Skeletal muscle tissue (tissue), 3 donors: ENCODE measurements at regions not wholly inside any gene's neighbourhood (a gene's known extent, or its start where the extent isn't known, plus 50 kb on each side); places are given as distances from the start of the nearest gene placed in this dataset.

Experiments used
- H3K27ac ChIP-seq: one replicate; pipeline ENCODE4 v1.7.0; 2013; ENCODE audit warnings: mild to moderate bottlenecking, low read depth, low read length, inconsistent platforms
- H3K27me3 ChIP-seq, 3 donors: one replicate each; pipeline ENCODE4 v1.7.0; 2013; ENCODE audit warnings: low read length in 3 of 3; ENCODE audit not compliant: control insufficient read depth in 3 of 3, insufficient read depth in 3 of 3
- H3K36me3 ChIP-seq, 3 donors: one replicate each; pipeline ENCODE4 v1.7.0; 2013; ENCODE audit warnings: low read length in 3 of 3; ENCODE audit not compliant: control insufficient read depth in 3 of 3, insufficient read depth in 3 of 3
- H3K4me1 ChIP-seq, 3 donors: one replicate each; pipeline ENCODE4 v1.7.0; 2013; ENCODE audit warnings: low read length in 3 of 3, mild to moderate bottlenecking in 3 of 3; ENCODE audit not compliant: control insufficient read depth in 3 of 3, insufficient read depth in 3 of 3
- H3K4me3 ChIP-seq, 3 donors: one replicate each; pipeline ENCODE4 v1.7.0; 2013; ENCODE audit warnings: low read length in 3 of 3
- H3K9ac ChIP-seq, 3 donors: one replicate each; pipeline ENCODE4 v1.7.0; 2013; ENCODE audit warnings: low read length in 3 of 3, mild to moderate bottlenecking in 3 of 3, moderate library complexity in 2 of 3, low read depth in 1 of 3
- H3K9me3 ChIP-seq, 3 donors: one replicate each; pipeline ENCODE4 v1.7.0; 2013; ENCODE audit warnings: low read length in 3 of 3; ENCODE audit not compliant: control insufficient read depth in 3 of 3
- donor health status: Osteomylitis.

DNA sequence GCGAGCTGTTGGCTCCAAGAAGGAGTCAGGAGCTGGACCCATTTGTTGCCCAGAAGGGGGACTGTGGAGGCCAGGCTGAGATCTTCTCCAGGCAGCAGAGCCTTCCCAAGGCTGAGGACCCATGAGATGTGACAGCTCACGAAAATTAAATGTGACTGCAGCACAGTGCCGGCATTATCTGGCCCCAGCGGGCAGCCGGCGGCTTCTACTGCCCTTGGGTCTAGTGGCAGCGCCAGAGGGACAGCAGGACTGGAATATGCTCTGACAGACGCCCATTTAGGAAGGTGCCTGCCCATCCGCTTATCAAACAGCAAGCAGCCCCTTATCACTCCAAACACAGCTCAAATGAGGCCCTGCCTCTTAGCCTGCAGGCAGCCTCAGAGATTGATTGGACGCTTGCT, 122.9 kb upstream of the LYZL2 start:
- Histone ChIP-seq H3K9ac (peak overlapping the region in 2 of 3 donors; percentile 20 to 40), H3K36me3 (no peaks in the 10 kb centered on the region), H3K9me3 (no peaks in the 10 kb centered on the region), H3K4me1 (peaks cover 0 to 22% (median 14%) of the 10 kb centered on the region in 3 donors), H3K4me3 (no peak overlapping the region), H3K27me3 (no peaks in the 10 kb centered on the region), H3K27ac (no peak overlapping the region)

DNA sequence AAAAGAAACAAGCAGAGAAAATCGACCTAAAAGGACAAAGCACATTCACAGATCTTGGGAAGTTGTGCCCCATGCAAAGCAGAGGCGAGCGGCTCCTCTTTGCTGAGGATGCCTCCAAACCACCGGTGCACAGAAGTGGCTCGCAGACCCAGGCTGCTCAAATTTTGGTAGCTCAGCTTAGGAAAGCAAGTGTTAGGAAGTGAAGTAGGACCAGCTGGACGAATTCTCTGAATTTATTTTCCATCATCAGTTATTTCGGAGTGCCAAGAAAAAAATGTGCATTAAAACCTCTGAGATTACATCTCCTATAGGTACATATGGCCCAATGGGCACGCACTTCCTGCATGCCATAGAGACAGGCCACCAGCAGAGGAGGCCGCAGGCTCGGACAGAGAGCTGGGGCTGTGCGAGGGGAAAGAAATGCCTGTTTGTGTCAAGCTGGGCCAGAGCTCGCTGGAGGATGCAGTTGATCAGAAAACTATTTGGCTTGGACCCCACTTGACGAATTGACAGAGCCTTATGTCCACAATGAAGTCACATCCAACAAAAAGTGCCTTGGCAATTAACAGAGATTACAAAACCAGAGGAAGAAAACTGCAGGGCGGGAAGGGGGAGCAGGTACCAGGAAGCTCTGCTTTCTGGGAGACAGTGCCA, 122.3 kb upstream of the LYZL2 start:
- peak overlapping the region in 2 of 3 donors; percentile 20 to 40 for H3K9ac ChIP-seq
- no peaks in the 10 kb centered on the region for H3K9me3 ChIP-seq
- no peak overlapping the region for H3K27ac ChIP-seq
- H3K27me3 ChIP-seq = no peaks in the 10 kb centered on the region
- peaks cover 0 to 22% (median 14%) of the 10 kb centered on the region in 3 donors for H3K4me1 ChIP-seq
- no peaks in the 10 kb centered on the region for H3K36me3 ChIP-seq
- no peak overlapping the region for H3K4me3 ChIP-seq

DNA sequence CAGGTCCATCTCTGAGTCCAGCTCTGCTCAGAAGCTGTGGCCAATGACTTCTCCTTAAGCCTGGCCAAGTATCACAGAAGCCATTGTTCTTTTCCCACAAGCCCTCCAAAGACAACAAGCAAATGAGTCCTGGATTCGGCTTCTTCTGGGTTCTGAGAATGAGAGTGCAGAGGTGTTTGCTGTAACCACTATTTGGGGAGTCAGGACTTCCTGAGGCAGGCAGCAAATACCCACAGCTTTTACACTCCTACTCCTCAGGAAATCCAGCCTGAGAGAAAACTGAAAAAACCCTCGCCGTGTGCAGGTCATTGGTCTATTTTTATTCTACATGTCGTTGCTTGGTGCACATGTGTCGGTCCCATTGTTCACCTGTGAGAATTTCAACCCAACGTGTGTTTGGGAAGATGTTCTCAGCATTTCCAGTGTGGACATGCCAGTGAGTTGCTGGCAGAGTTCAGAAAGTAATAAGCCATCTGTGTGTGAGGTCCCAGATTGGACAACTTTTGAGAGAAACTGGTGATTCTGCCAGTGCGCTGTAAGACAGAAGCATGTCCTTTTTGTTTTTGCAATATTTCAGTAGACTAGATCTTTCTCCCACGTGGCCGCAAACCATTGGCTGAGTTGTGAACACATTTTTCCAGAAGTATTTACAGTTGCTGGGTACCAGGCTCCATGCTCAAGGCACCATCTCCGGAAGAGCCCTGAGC, 121.6 kb upstream of the LYZL2 start:
- H3K27me3 ChIP-seq = no peaks in the 10 kb centered on the region
- H3K9me3 ChIP-seq = no peaks in the 10 kb centered on the region
- no peaks in the 10 kb centered on the region for H3K36me3 ChIP-seq
- no peak overlapping the region for H3K27ac ChIP-seq
- H3K9ac ChIP-seq = no peak overlapping the region
- H3K4me1 ChIP-seq = peaks cover 0 to 22% (median 14%) of the 10 kb centered on the region in 3 donors
- H3K4me3 ChIP-seq = no peak overlapping the region

DNA sequence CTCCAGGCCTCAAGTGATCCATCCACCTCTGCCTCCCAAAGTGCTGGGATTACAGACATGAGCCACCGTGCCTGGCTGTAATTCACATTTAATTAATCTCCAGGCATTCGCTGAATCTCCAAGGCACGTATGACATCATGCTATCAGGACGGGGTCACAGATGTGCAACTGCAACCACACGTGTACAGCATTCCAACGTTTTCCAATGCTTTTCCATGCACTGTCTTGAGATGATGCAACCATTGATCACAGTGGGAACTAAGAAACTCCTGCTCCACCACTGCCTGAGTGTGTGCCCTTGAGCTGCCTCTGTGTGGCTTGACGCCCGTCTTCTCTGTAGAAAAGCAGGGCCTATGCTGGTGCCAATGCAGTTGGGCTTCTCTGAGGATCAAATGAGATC, 119.8 kb upstream of the LYZL2 start:
- no peak overlapping the region for H3K4me3 ChIP-seq
- no peaks in the 10 kb centered on the region for H3K27me3 ChIP-seq
- no peaks in the 10 kb centered on the region for H3K36me3 ChIP-seq
- H3K9me3 ChIP-seq = no peaks in the 10 kb centered on the region
- H3K9ac ChIP-seq = no peak overlapping the region
- no peak overlapping the region for H3K27ac ChIP-seq
- H3K4me1 ChIP-seq = peaks cover 0 to 17% (median 10%) of the 10 kb centered on the region in 3 donors

DNA sequence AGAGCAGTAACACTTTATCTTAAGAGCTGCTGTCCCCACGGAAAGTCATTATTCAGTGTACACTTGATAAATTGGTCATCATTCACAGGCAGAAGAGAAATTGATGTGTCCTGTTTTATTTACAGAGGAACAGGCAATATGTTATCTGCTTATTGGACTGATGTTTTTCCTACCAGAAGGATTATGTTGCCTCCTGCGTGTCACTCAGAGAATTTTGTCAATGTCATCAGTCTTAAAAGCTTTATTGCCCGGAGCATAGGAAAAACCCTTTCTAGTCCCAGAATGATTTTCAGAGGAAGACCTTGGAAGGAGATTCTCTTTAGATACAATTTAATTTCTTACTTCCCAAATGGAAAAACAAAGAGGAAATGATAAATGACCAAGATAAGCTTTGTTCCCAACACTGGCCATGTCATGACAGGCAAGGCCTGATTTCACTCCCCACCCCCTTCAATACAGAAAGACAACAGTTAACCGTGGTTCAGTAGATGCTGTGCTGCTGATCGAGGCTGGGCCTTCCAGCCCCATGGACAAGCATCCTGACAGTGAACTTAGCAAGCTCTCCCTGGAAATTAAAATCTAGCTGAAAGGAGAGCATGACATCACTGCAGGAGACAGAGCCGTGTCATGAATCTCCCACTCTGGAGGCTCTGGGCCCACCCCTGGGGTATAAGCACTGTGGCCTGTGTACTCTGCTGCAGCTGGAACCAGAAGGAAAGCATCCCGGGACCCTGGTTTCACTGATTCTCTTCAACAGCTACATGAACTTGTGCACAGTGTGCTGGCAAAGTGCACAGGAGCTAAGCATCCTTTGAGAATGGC, 118.8 kb upstream of the LYZL2 start:
- peaks cover 0 to 13% (median 8%) of the 10 kb centered on the region in 3 donors for H3K4me1 ChIP-seq
- H3K27ac ChIP-seq = no peak overlapping the region
- no peak overlapping the region for H3K9ac ChIP-seq
- H3K9me3 ChIP-seq = no peaks in the 10 kb centered on the region
- no peaks in the 10 kb centered on the region for H3K27me3 ChIP-seq
- H3K4me3 ChIP-seq = no peak overlapping the region
- H3K36me3 ChIP-seq = no peaks in the 10 kb centered on the region

DNA sequence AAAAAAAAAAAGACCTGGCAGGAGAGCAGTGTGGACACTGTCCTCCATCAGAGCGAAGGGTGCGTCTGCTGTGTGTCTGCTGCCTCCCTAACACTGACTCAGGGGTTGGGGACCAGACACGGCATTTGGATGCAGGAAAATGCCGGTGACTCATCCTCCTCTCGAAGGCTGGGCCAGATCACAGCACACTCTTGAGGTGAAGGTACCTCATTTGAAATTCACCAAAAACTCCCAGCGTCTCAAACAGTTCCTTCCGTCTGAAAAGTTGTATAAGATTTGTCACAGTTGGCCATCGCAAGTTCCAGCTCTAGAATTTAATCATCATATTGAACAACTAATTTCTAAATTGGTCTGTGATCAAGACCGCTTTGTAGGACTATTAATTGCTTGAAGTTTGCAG, 118.1 kb upstream of the LYZL2 start:
- no peak overlapping the region for H3K9ac ChIP-seq
- no peak overlapping the region for H3K27ac ChIP-seq
- H3K36me3 ChIP-seq = no peaks in the 10 kb centered on the region
- no peak overlapping the region for H3K4me3 ChIP-seq
- H3K4me1 ChIP-seq = peaks cover 0 to 10% (median 8%) of the 10 kb centered on the region in 3 donors
- H3K9me3 ChIP-seq = no peaks in the 10 kb centered on the region
- H3K27me3 ChIP-seq = no peaks in the 10 kb centered on the region

DNA sequence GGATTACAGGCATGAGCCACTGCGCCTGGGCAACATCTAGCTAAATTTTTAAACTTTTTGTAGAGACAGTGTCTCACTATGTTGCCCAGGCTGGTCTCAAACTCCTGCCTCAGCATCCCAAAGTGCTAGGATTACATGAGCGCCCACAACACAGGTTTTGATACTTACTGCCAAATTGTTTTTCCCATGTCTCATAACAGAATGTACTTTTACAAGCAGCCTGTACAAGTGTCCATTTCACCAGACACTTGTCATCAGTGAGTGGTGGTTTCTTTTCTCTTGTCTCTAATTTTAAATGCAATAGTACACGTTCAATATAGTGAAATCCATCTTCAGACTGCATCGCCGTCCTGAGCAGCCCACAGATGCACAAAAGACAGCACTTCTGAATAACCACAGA, 116.4 kb upstream of the LYZL2 start:
- Histone ChIP-seq H3K9ac (no peak overlapping the region), H3K4me3 (no peak overlapping the region), H3K4me1 (no peaks in the 10 kb centered on the region), H3K9me3 (no peaks in the 10 kb centered on the region), H3K36me3 (no peaks in the 10 kb centered on the region), H3K27me3 (no peaks in the 10 kb centered on the region), H3K27ac (no peak overlapping the region)

DNA sequence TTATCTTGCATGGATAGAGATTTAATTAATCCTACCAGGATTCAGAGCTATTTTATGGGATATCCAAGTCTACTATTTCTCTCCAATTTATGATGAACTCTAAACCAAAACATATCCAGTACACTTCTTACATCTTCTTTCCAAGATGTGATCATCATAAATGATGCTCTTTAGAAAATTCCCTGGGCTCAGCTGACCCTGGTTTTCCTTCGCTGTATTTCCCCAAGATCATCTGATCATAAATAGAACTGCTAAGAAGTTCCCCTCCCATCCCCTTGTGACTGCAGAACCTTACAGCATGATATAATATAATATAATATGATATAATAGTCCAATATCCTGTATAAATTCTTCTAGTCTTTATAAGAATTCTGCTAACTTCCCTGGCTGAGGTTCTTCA, 114.6 kb upstream of the LYZL2 start:
- no peak overlapping the region for H3K9ac ChIP-seq
- no peak overlapping the region for H3K27ac ChIP-seq
- H3K4me3 ChIP-seq = no peak overlapping the region

DNA sequence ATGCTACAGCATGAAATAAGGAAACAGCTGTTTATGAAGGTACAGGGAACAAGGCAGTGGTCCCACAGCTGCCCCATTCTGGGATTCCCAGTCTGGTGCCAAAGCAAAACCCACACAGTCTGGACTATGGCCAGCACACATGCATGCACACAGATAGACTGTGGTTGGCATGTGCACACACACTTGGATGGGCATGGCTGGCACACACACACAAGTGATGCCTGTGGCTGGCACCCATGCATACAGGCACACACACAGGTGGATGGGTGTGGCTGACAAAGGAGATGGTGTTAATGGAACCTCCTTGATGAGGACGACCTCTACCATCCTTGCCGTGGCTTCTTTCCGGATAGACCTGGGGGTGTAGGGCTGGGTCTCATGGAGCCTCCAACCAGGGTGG, 114.0 kb upstream of the LYZL2 start:
- no peak overlapping the region for H3K27ac ChIP-seq
- H3K36me3 ChIP-seq = no peaks in the 10 kb centered on the region
- no peak overlapping the region for H3K4me3 ChIP-seq
- no peaks in the 10 kb centered on the region for H3K9me3 ChIP-seq
- no peak overlapping the region for H3K9ac ChIP-seq
- H3K4me1 ChIP-seq = no peaks in the 10 kb centered on the region
- no peaks in the 10 kb centered on the region for H3K27me3 ChIP-seq

More for the DNA sequence above, 114.6 kb upstream of the LYZL2 start:
- Histone ChIP-seq H3K27me3 (no peaks in the 10 kb centered on the region), H3K4me1 (no peaks in the 10 kb centered on the region), H3K9me3 (no peaks in the 10 kb centered on the region), H3K36me3 (no peaks in the 10 kb centered on the region)

DNA sequence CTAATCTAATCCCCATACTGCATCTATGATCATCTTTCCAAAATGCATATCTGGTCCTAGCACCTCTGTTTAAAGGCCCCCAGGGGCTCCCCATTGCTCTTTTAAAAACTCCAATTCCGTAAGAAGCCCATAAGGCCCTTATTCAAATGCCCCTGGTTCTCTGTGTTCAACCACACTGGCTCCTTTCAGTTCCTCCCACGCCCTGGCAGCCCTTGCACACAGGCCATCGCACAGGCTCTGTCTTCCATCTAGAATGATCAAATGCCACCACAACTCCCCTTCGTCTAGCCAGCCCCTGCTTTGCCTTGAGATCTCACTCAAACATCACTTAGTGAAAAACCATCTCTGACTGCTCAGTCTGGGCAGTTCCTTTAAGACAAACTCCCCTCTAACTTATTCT, 112.9 kb upstream of the LYZL2 start:
- H3K27ac ChIP-seq = no peak overlapping the region
- no peaks in the 10 kb centered on the region for H3K4me1 ChIP-seq
- H3K9ac ChIP-seq = no peak overlapping the region
- no peaks in the 10 kb centered on the region for H3K36me3 ChIP-seq
- no peak overlapping the region for H3K4me3 ChIP-seq
- no peaks in the 10 kb centered on the region for H3K9me3 ChIP-seq
- no peaks in the 10 kb centered on the region for H3K27me3 ChIP-seq
